Choroid plexus epithelial cell (primary cell): ENCODE measurements at regions not wholly inside any gene's neighbourhood (a gene's known extent, or its start where the extent isn't known, plus 50 kb on each side); places are given as distances from the start of the nearest gene placed in this dataset.

Source experiments
- DNase-seq: peaks from one replicate; pipeline ENCODE4 v3.0.0-alpha.2; 2010; ENCODE audit warnings: low read depth
- H3K4me3 ChIP-seq: 2 replicates; pipeline ENCODE4 v1.5.1; 2011; ENCODE audit warnings: low read depth, mild to moderate bottlenecking, control low read depth, low read length, moderate library complexity
- TF ChIP-seq, protein P1 (sequence below): conservative IDR thresholded peaks from 2 replicates; pipeline ENCODE4 v1.5.1; 2011; ENCODE audit warnings: low read depth, mild to moderate bottlenecking, control low read depth, inconsistent platforms, low read length, moderate library complexity

DNA sequence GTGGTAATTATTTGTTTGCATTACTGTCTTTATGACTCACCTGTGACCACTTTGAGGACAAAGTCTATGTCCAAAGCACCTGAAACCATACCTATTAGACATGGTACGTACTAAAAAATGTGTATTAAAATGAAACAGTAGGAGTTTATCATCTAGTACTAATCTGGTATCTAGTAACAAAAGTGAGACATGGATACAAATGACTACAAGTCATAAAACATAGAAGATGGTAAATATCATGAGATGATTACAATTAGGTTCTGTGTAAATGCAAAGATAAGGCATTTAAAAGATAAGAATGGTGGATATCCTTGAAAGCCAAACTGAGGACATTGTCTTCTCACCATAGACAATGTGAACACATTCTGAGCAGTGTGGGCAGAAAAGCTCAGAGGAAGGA, 113.5 kb upstream of the GUCY1A2 start:
- no peak overlapping the region for H3K4me3 ChIP-seq
- no peak for DNase-seq
- TF ChIP-seq, protein P1, sequence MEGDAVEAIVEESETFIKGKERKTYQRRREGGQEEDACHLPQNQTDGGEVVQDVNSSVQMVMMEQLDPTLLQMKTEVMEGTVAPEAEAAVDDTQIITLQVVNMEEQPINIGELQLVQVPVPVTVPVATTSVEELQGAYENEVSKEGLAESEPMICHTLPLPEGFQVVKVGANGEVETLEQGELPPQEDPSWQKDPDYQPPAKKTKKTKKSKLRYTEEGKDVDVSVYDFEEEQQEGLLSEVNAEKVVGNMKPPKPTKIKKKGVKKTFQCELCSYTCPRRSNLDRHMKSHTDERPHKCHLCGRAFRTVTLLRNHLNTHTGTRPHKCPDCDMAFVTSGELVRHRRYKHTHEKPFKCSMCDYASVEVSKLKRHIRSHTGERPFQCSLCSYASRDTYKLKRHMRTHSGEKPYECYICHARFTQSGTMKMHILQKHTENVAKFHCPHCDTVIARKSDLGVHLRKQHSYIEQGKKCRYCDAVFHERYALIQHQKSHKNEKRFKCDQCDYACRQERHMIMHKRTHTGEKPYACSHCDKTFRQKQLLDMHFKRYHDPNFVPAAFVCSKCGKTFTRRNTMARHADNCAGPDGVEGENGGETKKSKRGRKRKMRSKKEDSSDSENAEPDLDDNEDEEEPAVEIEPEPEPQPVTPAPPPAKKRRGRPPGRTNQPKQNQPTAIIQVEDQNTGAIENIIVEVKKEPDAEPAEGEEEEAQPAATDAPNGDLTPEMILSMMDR = no peak

DNA sequence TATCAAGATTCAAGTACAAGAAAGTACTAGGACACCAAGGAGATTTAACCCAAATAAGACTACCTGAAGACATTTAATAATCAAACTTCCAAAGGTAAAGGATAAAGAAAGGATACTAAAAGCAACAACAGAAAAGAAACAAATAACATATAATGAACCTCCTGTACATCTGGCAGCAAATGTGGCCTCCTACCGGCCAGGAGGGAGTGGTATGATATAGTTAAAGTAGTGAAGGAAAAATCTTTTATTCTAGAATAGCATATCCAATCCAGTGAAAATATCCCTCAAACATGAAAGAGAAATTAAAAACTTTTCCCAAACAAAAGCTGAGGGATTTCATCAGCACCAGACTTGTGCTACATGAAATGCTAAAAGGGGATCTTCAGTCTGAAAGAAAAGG, 104.7 kb upstream of the GUCY1A2 start:
- H3K4me3 ChIP-seq = no peak overlapping the region
- peak; percentile 11 for DNase-seq

DNA sequence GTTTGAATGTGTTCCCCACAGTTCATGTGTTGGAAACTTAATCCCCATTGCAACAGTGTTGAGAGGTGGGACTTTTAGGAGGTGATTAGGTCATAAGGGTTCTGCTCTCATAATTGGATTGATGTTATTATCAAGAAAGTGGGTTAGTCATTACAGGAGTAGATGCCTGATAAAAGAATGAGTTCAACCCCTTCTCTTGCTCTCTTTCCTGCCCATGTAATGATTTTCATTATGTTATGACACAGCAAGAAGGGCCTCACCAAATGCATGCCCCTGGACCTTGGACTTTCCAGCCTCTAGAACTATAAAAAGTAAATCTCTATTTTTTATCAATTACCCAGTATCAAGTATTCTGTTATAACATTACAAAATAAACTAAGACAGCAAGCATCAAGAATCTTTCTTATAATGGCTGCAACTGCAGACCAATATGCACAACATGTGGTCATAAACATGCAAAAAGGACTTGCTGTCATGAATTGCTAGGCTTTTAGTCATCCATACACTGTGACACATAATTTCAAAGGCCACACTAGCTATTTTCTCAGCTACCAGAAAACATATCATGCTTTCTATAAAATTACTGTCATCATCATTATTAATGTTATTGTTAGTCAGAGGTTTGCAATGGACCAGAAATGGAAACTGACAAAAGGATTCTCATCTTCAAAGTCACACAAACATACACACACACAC, 99.9 kb upstream of the GUCY1A2 start:
- DNase-seq = no peak
- TF ChIP-seq, protein P1 = no peak
- H3K4me3 ChIP-seq = no peak overlapping the region

More for the DNA sequence above, 104.7 kb upstream of the GUCY1A2 start:
- TF ChIP-seq, protein P1 = peak; percentile 40

DNA sequence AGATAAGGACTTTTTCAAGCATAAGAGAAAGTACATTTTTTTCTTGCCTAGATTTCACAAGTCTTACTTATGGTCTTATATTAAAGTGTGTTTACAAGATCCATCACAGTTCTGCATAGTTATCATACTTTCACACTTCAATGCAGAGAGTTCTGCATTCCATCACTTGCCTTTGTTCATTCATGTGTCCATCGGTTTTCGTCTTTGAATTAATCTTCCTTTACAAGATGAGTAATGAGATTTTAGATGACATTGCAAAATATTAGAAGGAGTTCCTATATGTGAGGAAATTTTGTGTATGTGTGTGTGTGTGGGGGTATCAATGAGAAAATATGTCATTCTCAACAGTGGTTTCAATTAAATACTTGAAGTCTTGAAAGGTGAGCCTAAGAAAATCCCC, 98.1 kb upstream of the GUCY1A2 start:
- no peak overlapping the region for H3K4me3 ChIP-seq
- DNase-seq = peak; percentile 58
- TF ChIP-seq, protein P1 = no peak

DNA sequence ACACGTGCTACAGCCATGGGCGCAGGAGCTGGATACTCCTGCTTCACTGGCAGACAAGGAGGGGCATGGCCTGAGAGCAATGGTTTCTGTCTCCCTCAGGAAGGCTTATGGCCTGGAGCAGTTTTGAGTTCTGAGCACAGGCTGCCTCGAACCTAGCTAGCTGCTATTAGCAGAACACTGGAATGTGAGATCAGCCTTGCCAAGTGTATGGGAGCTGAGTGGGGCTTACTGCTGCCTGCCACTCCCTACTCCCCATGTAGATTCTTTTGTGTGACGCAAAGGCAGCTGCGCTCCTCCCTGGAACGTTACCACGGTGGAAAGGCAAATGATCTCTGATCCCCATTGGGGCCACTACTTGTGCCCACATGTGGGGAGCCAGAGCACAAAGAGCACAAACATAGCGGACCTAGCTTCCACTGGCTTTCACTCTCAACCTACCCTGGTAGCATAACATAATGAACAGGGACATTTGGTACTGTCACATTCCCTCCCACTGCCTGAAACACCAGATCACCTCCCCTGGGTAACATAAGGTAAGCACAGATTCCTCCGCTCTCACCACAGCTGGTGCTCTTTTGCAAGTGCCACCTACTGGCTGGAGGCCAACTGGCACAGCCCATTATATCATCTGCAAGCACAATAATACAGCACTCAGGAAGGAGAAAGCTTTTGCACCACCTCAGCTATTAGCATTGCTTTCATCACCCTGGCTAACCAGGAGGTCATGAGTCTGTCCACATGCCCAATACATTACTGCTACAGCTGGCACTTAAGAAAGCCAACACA, 84.6 kb upstream of the GUCY1A2 start:
- no peak overlapping the region for H3K4me3 ChIP-seq
- no peak for DNase-seq
- TF ChIP-seq, protein P1 = no peak

DNA sequence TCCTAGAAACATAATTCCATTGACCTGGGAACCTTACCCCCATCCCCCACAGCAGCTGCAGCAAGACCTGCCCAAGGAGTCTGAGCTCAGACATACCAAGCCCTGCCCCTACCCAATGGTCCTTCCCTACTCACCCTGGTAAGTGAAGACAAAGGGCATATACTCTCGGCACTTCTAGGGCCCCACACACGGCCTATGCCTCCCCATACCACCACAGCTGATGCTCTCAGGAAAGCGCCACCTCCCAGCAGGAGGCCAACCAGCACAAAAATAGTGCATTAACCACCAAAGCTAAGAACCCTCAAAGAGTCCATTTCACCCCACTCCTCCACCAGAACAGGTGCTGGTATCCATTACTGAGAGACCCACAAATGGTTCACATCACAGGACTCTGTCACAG, 74.4 kb upstream of the GUCY1A2 start:
- TF ChIP-seq, protein P1 = no peak
- no peak for DNase-seq
- H3K4me3 ChIP-seq = no peak overlapping the region
